Sigmoid colon (tissue), 6 donors: ENCODE measurements at regions not wholly inside any gene's neighbourhood (a gene's known extent, or its start where the extent isn't known, plus 50 kb on each side); places are given as distances from the start of the nearest gene placed in this dataset.

Source experiments
- DNase-seq: peaks from one replicate; pipeline ENCODE4 v3.0.0-alpha.2; 2019
- H3K27ac ChIP-seq, 4 donors: fragments of 200-600 bp; sonication (generic); one replicate each; pipeline ENCODE4 v1.5.1; 2016 to 2019; ENCODE audit warnings: mild to moderate bottlenecking in 1 of 4
- H3K27me3 ChIP-seq, 3 donors: fragments of 200-600 bp; sonication (generic); one replicate each; pipeline ENCODE4 v1.5.1; 2019; ENCODE audit warnings: mild to moderate bottlenecking in 1 of 3
- H3K36me3 ChIP-seq, 4 donors: fragments of 200-600 bp; sonication (generic); one replicate each; pipeline ENCODE4 v1.5.1; 2016 to 2019
- H3K4me1 ChIP-seq, 4 donors: fragments of 200-600 bp; sonication (generic); one replicate each; pipeline ENCODE4 v1.5.1; 2017 to 2019
- H3K4me3 ChIP-seq, 4 donors: fragments of 200-600 bp; sonication (generic); one replicate each; pipeline ENCODE4 v1.5.1; 2017 to 2019; ENCODE audit warnings: mild to moderate bottlenecking in 2 of 4, moderate library complexity in 1 of 4
- H3K9me3 ChIP-seq, 4 donors: fragments of 200-600 bp in 3 of 4; sonication (generic) in 3 of 4; one replicate each; pipeline versions ENCODE4 v1.5.1 to v1.6.1; 2013 to 2019
- CTCF ChIP-seq, 4 experiments: fragments of 450-650 bp in 3 of 4; fragments of 200-600 bp in 1 of 4; IDR thresholded peaks; one replicate each; pipeline ENCODE4 v1.5.1; 2016 to 2019; ENCODE audit warnings: antibody characterized with exemption in 4 of 4, mild to moderate bottlenecking in 3 of 4, moderate library complexity in 2 of 4
- EP300 ChIP-seq, 4 donors: sonication (generic); formaldehyde crosslinking; IDR thresholded peaks; one replicate each; pipeline ENCODE4 v1.6.1; 2017; ENCODE audit warnings: antibody characterized with exemption in 4 of 4
- POLR2A ChIP-seq, 2 donors: fragments of 450-650 bp; IDR thresholded peaks; one replicate each; pipeline ENCODE4 v1.6.1; 2016; ENCODE audit warnings: antibody characterized with exemption in 2 of 2, mild to moderate bottlenecking in 2 of 2, moderate library complexity in 2 of 2
- POLR2AphosphoS5 ChIP-seq, 4 donors: sonication (generic); formaldehyde crosslinking; IDR thresholded peaks; one replicate each; pipeline ENCODE4 v1.6.1; 2017; ENCODE audit warnings: antibody characterized with exemption in 4 of 4
- WGBS, 2 donors: extraction: QIAGEN DNeasy Blood & Tissue Kit; methylation state at CpG; one replicate each; pipeline ENCODE4 v1.1.7; 2013; 5-methylcytosine and 5-hydroxymethylcytosine counted together
- intact Hi-C: fragments of 100-400 bp; cut with DNase I; formaldehyde crosslinking; loops from one replicate; pipeline ENCODE4 v1.15.1; 2023
- donor health status: healthy with polysubstance abuse.
- donor health status: healthy.

- no peak for DNase-seq
- no peaks in the 10 kb centered on the region for H3K36me3 ChIP-seq
- no peaks in the 10 kb centered on the region for H3K9me3 ChIP-seq
- H3K27ac ChIP-seq, result no peak overlapping the region
- no peak overlapping the region for H3K4me3 ChIP-seq
- intact Hi-C loops, result no loop called here
- peaks cover 0 to 3% (median 0%) of the 10 kb centered on the region in 4 donors for H3K4me1 ChIP-seq
- TF ChIP-seq CTCF (IDR thresholded peaks at IDR 0.05) (no peak), POLR2AphosphoS5 (IDR thresholded peaks at IDR 0.05) (no peak), EP300 (IDR thresholded peaks at IDR 0.05) (no peak), POLR2A (IDR thresholded peaks at IDR 0.05) (no peak)
- 69 to 80% methylated on average over 2 of the region's 2 CpGs for WGBS, 2 donors
- H3K27me3 ChIP-seq, result no peaks in the 10 kb centered on the region
Observed at GRCh38 chr1:104406728-104407127, 657.0 kb downstream of the AMY1C start.

DNA sequence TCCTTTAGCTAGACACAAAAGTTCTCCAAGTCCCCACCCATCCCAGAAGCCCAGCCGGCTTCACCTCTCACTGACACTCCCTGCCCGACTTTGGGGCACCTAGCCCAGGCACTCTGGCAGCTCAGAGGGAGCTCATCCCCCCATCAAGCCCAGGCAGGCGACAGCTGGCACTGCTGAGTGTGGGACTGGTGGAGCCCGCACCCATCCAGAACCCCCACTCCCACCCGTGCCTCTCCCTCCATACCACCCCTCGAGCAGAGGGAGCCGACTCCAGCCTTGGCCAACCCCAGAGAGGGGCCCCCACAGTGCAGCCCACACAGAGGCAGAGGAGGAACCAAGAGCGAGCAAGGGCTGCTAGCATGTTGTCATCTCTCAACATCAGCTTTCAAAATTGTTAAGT, 658.6 kb downstream of the AMY1C start:
- H3K4me3 ChIP-seq, result no peak overlapping the region
- H3K4me1 ChIP-seq, result no peaks in the 10 kb centered on the region
- WGBS, 2 donors, result 73 to 77% methylated on average over 8 of the region's 8 CpGs
- TF ChIP-seq CTCF (IDR thresholded peaks at IDR 0.05) (no peak), POLR2A (IDR thresholded peaks at IDR 0.05) (no peak), EP300 (IDR thresholded peaks at IDR 0.05) (no peak), POLR2AphosphoS5 (IDR thresholded peaks at IDR 0.05) (no peak)
- no peaks in the 10 kb centered on the region for H3K36me3 ChIP-seq
- no peak overlapping the region for H3K27ac ChIP-seq
- H3K9me3 ChIP-seq, result no peaks in the 10 kb centered on the region
- no peaks in the 10 kb centered on the region for H3K27me3 ChIP-seq
- DNase-seq, result no peak
- intact Hi-C loops, result no loop called here

GRCh38 chr1:104435255-104435654, 685.6 kb downstream of the AMY1C start:
- Histone ChIP-seq H3K9me3 (no peaks in the 10 kb centered on the region), H3K36me3 (no peaks in the 10 kb centered on the region), H3K4me3 (no peak overlapping the region), H3K27me3 (no peaks in the 10 kb centered on the region), H3K4me1 (no peaks in the 10 kb centered on the region), H3K27ac (no peak overlapping the region)
- no peak for DNase-seq
- TF ChIP-seq EP300 (IDR thresholded peaks at IDR 0.05), result no peak
- no peak for TF ChIP-seq CTCF (IDR thresholded peaks at IDR 0.05)
- TF ChIP-seq POLR2A (IDR thresholded peaks at IDR 0.05), result no peak
- TF ChIP-seq POLR2AphosphoS5 (IDR thresholded peaks at IDR 0.05), result no peak
- intact Hi-C loops, result no loop called here
- 70 to 82% methylated on average over 4 of the region's 4 CpGs for WGBS, 2 donors

GRCh38 chr1:104440011-104440410, 690.3 kb downstream of the AMY1C start:
- H3K4me1 ChIP-seq, result no peaks in the 10 kb centered on the region
- no peaks in the 10 kb centered on the region for H3K9me3 ChIP-seq
- TF ChIP-seq POLR2A (IDR thresholded peaks at IDR 0.05) (no peak), CTCF (IDR thresholded peaks at IDR 0.05) (no peak), EP300 (IDR thresholded peaks at IDR 0.05) (no peak), POLR2AphosphoS5 (IDR thresholded peaks at IDR 0.05) (no peak)
- H3K4me3 ChIP-seq, result no peak overlapping the region
- WGBS, 2 donors, result 87 to 91% methylated on average over 1 of the region's 1 CpG
- H3K27me3 ChIP-seq, result no peaks in the 10 kb centered on the region
- intact Hi-C loops, result no loop called here
- H3K27ac ChIP-seq, result no peak overlapping the region
- H3K36me3 ChIP-seq, result no peaks in the 10 kb centered on the region
- DNase-seq, result no peak

- Histone ChIP-seq H3K4me1 (no peaks in the 10 kb centered on the region), H3K36me3 (no peaks in the 10 kb centered on the region), H3K4me3 (no peak overlapping the region), H3K9me3 (peaks cover 0 to 10% (median 3%) of the 10 kb centered on the region in 4 donors), H3K27ac (no peak overlapping the region), H3K27me3 (no peaks in the 10 kb centered on the region)
- intact Hi-C loops, result no loop called here
- TF ChIP-seq CTCF (IDR thresholded peaks at IDR 0.05) (no peak), POLR2A (IDR thresholded peaks at IDR 0.05) (no peak), EP300 (IDR thresholded peaks at IDR 0.05) (no peak), POLR2AphosphoS5 (IDR thresholded peaks at IDR 0.05) (no peak)
- 93 to 95% methylated on average over 1 of the region's 1 CpG for WGBS, 2 donors
- no peak for DNase-seq
Observed at GRCh38 chr1:104456724-104457123, 707.0 kb downstream of the AMY1C start.
